GM18868 (cell line): ENCODE measurements at regions not wholly inside any gene's neighbourhood (a gene's known extent, or its start where the extent isn't known, plus 50 kb on each side); places are given as distances from the start of the nearest gene placed in this dataset.

Experiments used
- ATAC-seq: cut with Tn5 transposase; IDR thresholded peaks from one replicate; pipeline ENCODE4 v1.9.1; 2021; ENCODE audit warnings: mild to moderate bottlenecking, moderate library complexity; ENCODE audit not compliant: unreplicated experiment

- ATAC-seq, result no peak
Observed at GRCh38 chr9:71213633-71214032, 92.2 kb upstream of the TRPM3 start.

- no peak for ATAC-seq
Observed at GRCh38 chr9:71210326-71210725, 88.9 kb upstream of the TRPM3 start.

- ATAC-seq, result no peak
Observed at GRCh38 chr9:71209890-71210289, 88.5 kb upstream of the TRPM3 start.

- ATAC-seq, result no peak
Observed at GRCh38 chr9:71202931-71203330, 81.5 kb upstream of the TRPM3 start.

GRCh38 chr9:71191708-71192107 is 70.3 kb upstream of the TRPM3 start:
- no peak for ATAC-seq

- ATAC-seq, result no peak
Observed at GRCh38 chr9:71183251-71183650, 61.8 kb upstream of the TRPM3 start.

GRCh38 chr9:71179183-71179582 is 57.8 kb upstream of the TRPM3 start:
- ATAC-seq, result no peak

GRCh38 chr9:71177901-71178300 is 56.5 kb upstream of the TRPM3 start:
- ATAC-seq, result no peak

- no peak for ATAC-seq
Observed at GRCh38 chr9:71171517-71171916, 50.1 kb upstream of the TRPM3 start.
